ENCODE measurements at regions not wholly inside any gene's neighbourhood (a gene's known extent, or its start where the extent isn't known, plus 50 kb on each side); places are given as distances from the start of the nearest gene placed in this dataset.
A peak's percentile ranks its signal among the peaks of the same experiment; 100 is the strongest.

- in situ Hi-C loops (cut with MboI; ENCODE audit: low pct_unique_long_range_greater_than_20kb, low sequenced_read_pairs): loop anchor here (25.0 kb wide), 1 partner anchor 155 kb away; no protein-coding TSS in a partner anchor
- DNase-seq: no peak
Observed at GRCh38 chr1:65056866-65057265, 90.5 kb upstream of the JAK1 start.

GRCh38 chr1:65059930-65060538 is 88.0 kb upstream of the AK4 start:
- in situ Hi-C loops (cut with MboI; ENCODE audit: low pct_unique_long_range_greater_than_20kb, low sequenced_read_pairs): loop anchor here (25.0 kb wide), 1 partner anchor 152 kb away; no protein-coding TSS in a partner anchor
- peak; percentile 74 for DNase-seq

DNA sequence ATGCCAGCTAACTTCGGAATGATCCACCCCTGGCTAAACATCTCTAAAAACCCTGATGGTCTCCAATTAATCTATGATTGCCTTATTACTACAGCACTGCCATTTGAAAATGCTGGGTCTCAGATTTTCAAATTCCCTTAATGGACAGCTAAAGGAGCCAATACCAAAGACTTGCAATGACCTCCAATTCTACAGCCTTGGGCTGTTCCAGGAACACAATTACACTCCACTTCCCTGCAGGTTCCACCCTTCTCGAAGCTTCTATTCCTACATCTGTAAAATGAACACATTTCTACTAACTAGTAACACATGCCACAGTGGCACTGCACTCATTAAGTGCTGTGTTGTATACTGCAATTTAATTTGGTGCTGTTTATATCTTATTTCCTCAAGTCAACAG is 85.7 kb upstream of the AK4 start:
- in situ Hi-C loops (cut with MboI; ENCODE audit: low pct_unique_long_range_greater_than_20kb, low sequenced_read_pairs): loop anchor here (25.0 kb wide), 1 partner anchor 150 kb away; no protein-coding TSS in a partner anchor
- DNase-seq: no peak

DNA sequence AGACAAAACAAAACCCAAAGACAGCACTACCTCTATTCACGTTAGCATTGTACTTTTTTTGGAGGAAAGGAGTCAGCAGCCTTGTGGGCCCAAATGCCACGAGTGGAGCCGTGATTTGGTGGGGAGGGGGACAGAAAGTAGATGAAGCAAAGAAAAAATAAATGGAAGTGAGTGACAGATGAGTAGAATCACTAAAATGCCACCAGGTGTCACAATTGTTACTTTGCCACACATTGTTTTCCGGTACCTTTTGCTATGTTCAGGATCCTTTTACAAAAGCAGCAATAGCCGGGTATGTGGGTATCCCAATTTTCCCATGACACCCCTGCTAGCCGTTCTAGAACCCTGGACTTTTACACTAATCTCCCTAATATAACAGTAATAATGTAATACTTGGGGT is 85.0 kb upstream of the AK4 start:
- DNase-seq: peak; percentile 35
- in situ Hi-C loops (cut with MboI; ENCODE audit: low pct_unique_long_range_greater_than_20kb, low sequenced_read_pairs): loop anchor here (25.0 kb wide), 1 partner anchor 149 kb away; no protein-coding TSS in a partner anchor

DNA sequence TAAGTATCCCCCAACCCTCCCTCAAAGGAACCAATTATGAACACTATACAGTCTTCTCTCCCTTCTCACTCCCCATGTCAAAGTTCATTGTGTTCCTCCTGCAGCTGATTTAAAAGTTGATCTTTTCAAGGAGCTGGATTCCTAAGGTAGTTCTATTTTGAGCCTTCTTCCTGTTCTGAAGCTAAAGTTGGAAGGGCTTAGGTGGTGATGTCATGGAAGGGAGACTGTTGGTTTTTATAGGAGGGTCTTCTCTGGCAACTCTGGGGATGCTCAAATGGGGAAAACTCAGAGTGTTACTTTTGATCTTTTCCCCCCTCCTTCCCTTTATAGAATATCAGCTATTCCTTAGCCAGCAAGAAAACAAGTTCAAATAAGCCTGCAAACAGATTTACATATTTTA is 83.0 kb upstream of the AK4 start:
- in situ Hi-C loops (cut with MboI; ENCODE audit: low pct_unique_long_range_greater_than_20kb, low sequenced_read_pairs): loop anchor here (25.0 kb wide), 1 partner anchor 147 kb away; no protein-coding TSS in a partner anchor
- no peak for DNase-seq

- in situ Hi-C loops (cut with MboI; ENCODE audit: low pct_unique_long_range_greater_than_20kb, low sequenced_read_pairs): loop anchor here (25.0 kb wide), 1 partner anchor 147 kb away; no protein-coding TSS in a partner anchor
- DNase-seq: peak; percentile 32
Observed at GRCh38 chr1:65065524-65066418, 82.2 kb upstream of the AK4 start.

GRCh38 chr1:65066419-65066765 is 81.6 kb upstream of the AK4 start:
- in situ Hi-C loops (cut with MboI; ENCODE audit: low pct_unique_long_range_greater_than_20kb, low sequenced_read_pairs): loop anchor here (25.0 kb wide), 1 partner anchor 146 kb away; no protein-coding TSS in a partner anchor
- DNase-seq: no peak

DNA sequence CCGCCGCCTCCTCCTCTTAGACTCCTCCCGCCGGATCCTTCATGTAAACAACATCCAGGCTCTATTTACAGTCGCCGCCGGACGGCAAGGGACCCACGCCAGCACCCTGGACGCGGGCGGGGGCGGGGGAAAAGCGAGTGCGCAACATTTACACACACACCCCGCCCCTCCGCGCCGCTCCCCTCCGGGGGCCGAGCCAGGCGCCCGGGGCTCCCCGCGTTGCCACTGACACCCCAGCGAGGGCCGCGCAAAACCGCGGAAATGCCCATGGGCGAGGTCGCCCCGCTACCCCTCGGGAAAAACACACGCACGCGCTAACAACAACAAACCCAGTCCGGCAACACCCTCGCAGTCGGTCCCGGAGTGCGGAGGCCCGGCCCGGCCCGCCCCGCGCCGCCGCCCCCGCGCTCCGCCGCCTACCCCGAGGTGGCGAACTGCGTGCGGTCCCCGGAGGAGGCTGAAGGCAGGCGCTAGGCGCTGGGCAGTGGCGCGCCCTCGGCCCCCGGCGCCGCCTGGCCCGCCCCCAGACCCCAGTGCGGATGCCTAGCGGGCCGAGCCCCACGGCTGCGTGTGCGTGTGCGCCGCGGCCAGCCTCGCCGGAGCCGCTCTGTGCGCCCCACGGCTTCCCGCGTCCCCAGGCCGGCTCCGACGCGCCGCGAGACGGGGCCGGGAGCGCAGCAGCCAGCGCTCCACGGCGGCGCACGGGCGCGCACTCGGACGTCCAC is 81.1 kb upstream of the AK4 start:
- peak; percentile 72 for DNase-seq
- in situ Hi-C loops (cut with MboI; ENCODE audit: low pct_unique_long_range_greater_than_20kb, low sequenced_read_pairs): loop anchor here (25.0 kb wide), 1 partner anchor 145 kb away; no protein-coding TSS in a partner anchor

DNA sequence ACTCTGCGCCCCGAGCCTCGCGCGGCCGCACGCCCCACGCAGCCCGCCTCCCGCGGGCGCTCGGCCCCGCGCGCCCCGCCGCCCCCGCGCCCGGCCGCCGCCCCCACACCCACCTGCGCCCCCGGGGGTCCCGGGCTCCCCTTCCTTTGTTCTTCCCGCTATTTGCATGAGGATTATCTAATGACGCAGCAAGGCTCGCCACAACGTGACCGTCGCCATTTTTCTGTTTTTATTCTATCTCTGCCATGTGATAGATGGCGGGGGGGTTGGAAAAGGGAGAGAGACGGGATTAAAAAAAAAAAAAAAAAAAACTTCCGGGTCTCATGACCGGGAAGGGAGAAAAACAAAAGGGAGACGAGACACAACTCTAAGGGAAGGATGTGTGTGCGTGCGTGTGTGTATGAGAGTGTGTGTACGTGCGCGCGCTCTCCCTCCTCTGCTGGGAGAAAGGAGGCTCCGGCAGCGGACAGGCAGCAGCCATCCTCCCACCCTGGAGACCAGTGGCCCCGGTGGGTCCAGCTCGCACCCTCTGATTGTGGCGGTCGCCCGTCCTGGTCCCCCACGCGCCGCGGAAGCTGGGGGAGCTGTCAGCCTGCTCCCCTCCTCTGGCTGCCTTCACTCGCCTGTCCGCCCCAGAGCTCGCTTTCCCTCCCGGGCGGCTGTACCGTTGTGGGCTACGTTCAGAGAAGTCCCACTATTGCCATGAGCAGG is 80.4 kb upstream of the AK4 start:
- in situ Hi-C loops (cut with MboI; ENCODE audit: low pct_unique_long_range_greater_than_20kb, low sequenced_read_pairs): loop anchor here (25.0 kb wide), 1 partner anchor 145 kb away; no protein-coding TSS in a partner anchor
- peak; percentile 85 for DNase-seq

GRCh38 chr1:65068202-65069010 is 79.6 kb upstream of the AK4 start:
- in situ Hi-C loops (cut with MboI; ENCODE audit: low pct_unique_long_range_greater_than_20kb, low sequenced_read_pairs): loop anchor here (25.0 kb wide), 1 partner anchor 144 kb away; no protein-coding TSS in a partner anchor

DNA sequence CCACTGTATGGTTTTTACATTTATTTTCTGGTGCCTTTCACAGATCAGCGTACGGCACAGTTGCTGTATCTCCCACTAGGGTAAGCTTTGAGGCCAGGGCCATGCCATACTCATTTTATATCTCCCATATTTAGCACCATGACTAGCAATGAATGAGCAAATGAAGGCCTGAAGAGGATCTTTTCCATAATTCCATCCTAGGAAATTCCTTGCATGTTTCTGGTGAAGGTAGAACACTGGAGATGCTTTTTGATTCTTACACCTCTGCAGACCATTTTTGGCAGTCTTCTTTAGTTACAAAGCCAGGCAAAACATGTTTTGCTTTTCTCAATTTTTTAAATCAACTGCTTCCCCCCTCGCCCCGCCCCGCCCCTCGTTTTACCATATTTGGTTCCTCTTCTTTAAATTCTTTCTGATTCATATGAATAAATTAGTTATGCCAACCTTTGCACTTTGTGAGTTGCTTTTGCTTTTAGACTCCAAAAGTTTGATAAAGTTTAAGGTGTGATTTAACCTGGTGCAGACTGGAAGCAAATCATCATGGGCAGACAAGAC is 78.9 kb upstream of the AK4 start:
- in situ Hi-C loops (cut with MboI; ENCODE audit: low pct_unique_long_range_greater_than_20kb, low sequenced_read_pairs): loop anchor here (25.0 kb wide), 1 partner anchor 143 kb away; no protein-coding TSS in a partner anchor
- peak; percentile 25 for DNase-seq

More at GRCh38 chr1:65068202-65069010, 79.6 kb upstream of the AK4 start:
- peak; percentile 56 for DNase-seq

GRCh38 chr1:65072845-65073244 is 75.2 kb upstream of the AK4 start:
- in situ Hi-C loops (cut with MboI; ENCODE audit: low pct_unique_long_range_greater_than_20kb, low sequenced_read_pairs): loop anchor here (25.0 kb wide), 1 partner anchor 139 kb away; no protein-coding TSS in a partner anchor

DNA sequence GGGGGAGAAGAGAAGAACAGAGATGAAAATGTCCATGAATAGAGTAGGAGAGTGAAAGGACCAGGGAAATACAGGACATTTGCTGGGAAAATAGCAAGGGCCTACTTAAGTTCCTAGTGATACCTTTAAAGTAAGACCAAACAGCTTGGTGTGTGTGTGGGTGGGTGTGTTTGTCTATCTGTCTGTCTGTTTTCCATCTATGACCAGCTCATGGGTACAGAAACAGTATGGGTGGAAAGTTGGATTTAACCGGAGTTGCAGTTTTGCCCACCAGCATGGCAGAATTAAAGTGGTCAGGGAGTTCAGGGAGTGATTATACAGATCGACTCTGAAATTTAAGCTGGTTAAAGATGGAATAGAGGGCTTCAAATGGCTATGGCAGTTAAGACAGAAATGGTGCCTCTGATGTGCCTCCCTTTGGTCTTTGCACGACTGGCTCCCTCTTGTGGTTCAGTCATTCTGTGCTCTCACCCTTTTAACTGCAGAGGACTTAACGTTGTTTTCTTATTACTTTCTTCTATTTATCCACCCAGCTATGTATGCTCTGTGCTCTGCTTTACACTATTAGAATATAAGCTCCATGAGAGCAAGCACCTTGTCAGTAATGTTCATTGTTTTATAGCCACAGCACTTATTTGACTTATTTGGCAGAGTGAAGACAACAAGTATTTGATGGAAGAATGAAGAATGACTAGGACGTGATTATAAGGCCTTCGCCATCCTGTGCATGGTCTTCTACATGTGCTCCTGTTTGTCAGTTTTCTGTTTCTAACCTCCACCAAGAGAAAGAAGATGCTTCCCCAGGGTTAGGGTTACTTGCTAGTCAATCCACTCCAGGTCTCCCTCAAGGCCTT is 72.7 kb upstream of the AK4 start:
- in situ Hi-C loops (cut with MboI; ENCODE audit: low pct_unique_long_range_greater_than_20kb, low sequenced_read_pairs): no loop called here

More at GRCh38 chr1:65072845-65073244, 75.2 kb upstream of the AK4 start:
- DNase-seq: no peak

GRCh38 chr1:65077369-65077768 is 70.6 kb upstream of the AK4 start:
- in situ Hi-C loops (cut with MboI; ENCODE audit: low pct_unique_long_range_greater_than_20kb, low sequenced_read_pairs): no loop called here
- no peak for DNase-seq

More for the DNA sequence above, 72.7 kb upstream of the AK4 start:
- peak; percentile 80 for DNase-seq

DNA sequence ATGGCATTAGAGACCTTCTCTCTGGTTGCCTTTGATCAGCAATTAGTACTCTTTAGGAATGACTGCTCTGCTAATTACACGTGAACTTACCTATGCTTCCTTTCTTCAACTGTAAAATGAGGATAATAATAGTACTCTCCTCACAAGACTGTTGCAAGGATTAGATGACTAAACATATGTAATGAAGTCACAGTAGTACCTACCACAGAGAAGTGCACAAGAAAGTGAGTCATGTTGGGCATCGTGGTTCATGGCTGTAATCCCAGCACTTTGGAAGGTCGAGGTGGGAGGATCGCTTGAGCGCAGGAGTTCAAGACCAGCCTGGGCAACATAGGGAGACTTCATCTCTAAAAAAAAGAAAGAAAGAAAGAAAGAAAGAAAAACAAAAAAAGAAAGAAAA is 68.1 kb upstream of the AK4 start:
- in situ Hi-C loops (cut with MboI; ENCODE audit: low pct_unique_long_range_greater_than_20kb, low sequenced_read_pairs): no loop called here

GRCh38 chr1:65082346-65083040 is 65.5 kb upstream of the AK4 start:
- DNase-seq: no peak

More for the DNA sequence above, 68.1 kb upstream of the AK4 start:
- DNase-seq: no peak

More at GRCh38 chr1:65082346-65083040, 65.5 kb upstream of the AK4 start:
- in situ Hi-C loops (cut with MboI; ENCODE audit: low pct_unique_long_range_greater_than_20kb, low sequenced_read_pairs): no loop called here
